K562 (cell line): ENCODE measurements at regions not wholly inside any gene's neighbourhood (a gene's known extent, or its start where the extent isn't known, plus 50 kb on each side); places are given as distances from the start of the nearest gene placed in this dataset.

ENCODE experiments used
- ATAC-seq: fragments of 200-7000 bp; cut with Tn5 transposase; 3 replicates; pipeline ENCODE4 v1.9.1; 2020; ENCODE audit warnings: moderate library complexity
- BruUV-seq: library from RNA; stranded (reverse); fragments of 400-500 nt; replicated peaks from 2 replicates; lab custom pipeline; 2021; lab: Mats Ljungman, UMichigan
- CTCF ChIA-PET: fragments of 300-600 bp; formaldehyde crosslinking; extraction: SDS; loops from one replicate; lab custom pipeline; 2021; ENCODE audit warnings: low intra/inter-chr PET ratio; lab: Yijun Ruan, JAX
- POLR2A ChIA-PET: fragments of 300-600, 350-650 bp; sonication (Branson Sonifier 250); formaldehyde crosslinking; extraction: SDS; loops from one replicate; lab custom pipeline; 2021; ENCODE audit warnings: antibody characterized with exemption, inconsistent platforms; lab: Yijun Ruan, JAX
- DNase-seq, 4 experiments: peaks; one replicate each; pipeline versions ENCODE4 v3.0.0 to v3.0.0-alpha.2; 2011 to 2018; ENCODE audit warnings: low spot score in 3 of 4, mixed read lengths in 3 of 4; ENCODE audit errors: extremely low read depth in 1 of 4
- FAIRE-seq: peaks from 2 replicates; lab custom pipeline; 2011; peaks lifted over from hg19 to GRCh38; lab: Jason Lieb, UNC
- H2AFZ ChIP-seq: 2 replicates; pipeline ENCODE4 v1.6.0; 2011; ENCODE audit warnings: low read depth, low read length, control low read depth, inconsistent platforms
- H3K27ac ChIP-seq: fragments of 200-600 bp; 3 replicates; pipeline ENCODE4 v1.8.0; 2011; ENCODE audit warnings: low read depth, mild to moderate bottlenecking, control low read depth, inconsistent platforms, low read length, moderate library complexity, mixed read lengths; ENCODE audit errors: extremely low read depth
- H3K27me3 ChIP-seq, 2 experiments: fragments of 300-600 bp in 1 of 2; 2 replicates in 1 of 2; 3 replicates in 1 of 2; pipeline versions ENCODE4 v1.6.0 to v1.8.0; 2011; ENCODE audit warnings: inconsistent platforms in 2 of 2, low read length in 2 of 2, mild to moderate bottlenecking in 1 of 2, mixed read lengths in 1 of 2, moderate library complexity in 1 of 2; ENCODE audit not compliant: control insufficient read depth in 2 of 2, insufficient read depth in 2 of 2
- H3K36me3 ChIP-seq: fragments of 300-600 bp; 3 replicates; pipeline ENCODE4 v1.8.0; 2011; ENCODE audit warnings: mild to moderate bottlenecking, low read length, inconsistent platforms; ENCODE audit not compliant: control insufficient read depth, insufficient read depth
- H3K4me1 ChIP-seq, 2 experiments: fragments of 200-600 bp in 1 of 2; replicated peaks in 1 of 2; 2 replicates in 1 of 2; 3 replicates in 1 of 2; pipeline versions ENCODE4 v1.5.1 to v1.8.0; 2011; ENCODE audit warnings: inconsistent platforms in 2 of 2, low read length in 2 of 2, mild to moderate bottlenecking in 1 of 2, mixed read lengths in 1 of 2, moderate library complexity in 1 of 2; ENCODE audit not compliant: control insufficient read depth in 2 of 2, insufficient read depth in 2 of 2
- H3K4me2 ChIP-seq: 2 replicates; pipeline ENCODE4 v1.6.1; 2011; ENCODE audit warnings: low read length, control low read depth, inconsistent platforms, mixed read lengths; ENCODE audit not compliant: insufficient read depth
- H3K4me3 ChIP-seq: fragments of 200-600 bp; sonication (generic), shearing (Covaris generic); 2 replicates; pipeline ENCODE4 v1.5.1; 2016; ENCODE audit warnings: control low read depth, inconsistent platforms
- H3K79me2 ChIP-seq: fragments of 200-600 bp; 3 replicates; pipeline ENCODE4 v1.8.0; 2011; ENCODE audit warnings: low read length, inconsistent platforms; ENCODE audit not compliant: control insufficient read depth, insufficient read depth
- H3K9ac ChIP-seq, 2 experiments: 2 replicates each; pipeline versions ENCODE4 v1.6.0 to v1.6.1; 2011; ENCODE audit warnings: low read depth in 2 of 2, low read length in 2 of 2, control low read depth in 1 of 2, inconsistent platforms in 1 of 2, mild to moderate bottlenecking in 1 of 2, mixed read lengths in 1 of 2; ENCODE audit not compliant: insufficient read depth in 1 of 2
- H3K9me1 ChIP-seq: one replicate; pipeline ENCODE4 v1.6.0; 2011; ENCODE audit warnings: inconsistent platforms, mild to moderate bottlenecking, low read length, moderate library complexity; ENCODE audit not compliant: control insufficient read depth, insufficient read depth
- H3K9me3 ChIP-seq: replicated peaks from 2 replicates; pipeline ENCODE4 v1.5.1; 2011; ENCODE audit warnings: low read depth, low read length, inconsistent platforms; ENCODE audit not compliant: control insufficient read depth, insufficient read depth
- H4K20me1 ChIP-seq: replicated peaks from 2 replicates; pipeline ENCODE4 v1.6.1; 2011; ENCODE audit warnings: low read length, inconsistent platforms, mixed read lengths; ENCODE audit not compliant: control insufficient read depth, insufficient read depth
- ASH1L ChIP-seq: fragments of 450-650 bp; IDR thresholded peaks from 2 replicates; pipeline ENCODE4 v1.6.1; 2018; ENCODE audit warnings: borderline replicate concordance, mild to moderate bottlenecking, low read depth; ENCODE audit not compliant: partially characterized antibody
- CBX1 ChIP-seq: sonication (generic); IDR thresholded peaks from 2 replicates; pipeline ENCODE4 v1.6.1; 2016; ENCODE audit warnings: antibody characterized with exemption, low read depth, mild to moderate bottlenecking
- DDX20 ChIP-seq: fragments of 450-650 bp; IDR thresholded peaks from 2 replicates; pipeline ENCODE4 v1.6.1; 2016; ENCODE audit warnings: missing genetic modification characterization, low read depth, mild to moderate bottlenecking, missing compliant biosample characterization, moderate library complexity
- MED1 ChIP-seq: sonication (generic); formaldehyde crosslinking; IDR thresholded peaks from 2 replicates; pipeline ENCODE4 v1.8.1; 2023; ENCODE audit warnings: missing genetic modification reagents, borderline replicate concordance
- MGA ChIP-seq: fragments of 450-650 bp; IDR thresholded peaks from 2 replicates; pipeline ENCODE4 v1.6.1; 2016; ENCODE audit warnings: mild to moderate bottlenecking, moderate library complexity
- PKNOX1 ChIP-seq: fragments of 450-650 bp; IDR thresholded peaks from 2 replicates; pipeline ENCODE4 v1.6.1; 2016
- SMARCA4 ChIP-seq: fragments of 450-650 bp; IDR thresholded peaks from 2 replicates; pipeline ENCODE4 v1.6.1; 2016
- ZBTB9 ChIP-seq: fragments of 450-650 bp; formaldehyde crosslinking; IDR thresholded peaks from 2 replicates; pipeline ENCODE4 v1.4.0; 2020; ENCODE audit warnings: mild to moderate bottlenecking, moderate library complexity
- ZNF830 ChIP-seq: fragments of 250-450 bp; sonication (Bioruptor Pico); IDR thresholded peaks from 2 replicates; pipeline ENCODE4 v1.5.0; 2021; ENCODE audit warnings: mild to moderate bottlenecking
- WGBS: fragments of 100-300 bp; shearing (Covaris generic); methylation state at CpG from one replicate; pipeline ENCODE4 v1.1.6; 2016; ENCODE audit warnings: low coverage, mixed read lengths; ENCODE audit not compliant: insufficient coverage; ENCODE audit errors: missing lambda C conversion rate; 5-methylcytosine and 5-hydroxymethylcytosine counted together
- in situ Hi-C: fragments of 300-500 bp; cut with MboI; formaldehyde crosslinking; loops from 4 replicates; pipeline ENCODE4 v1.15.0; 2018; ENCODE audit warnings: inconsistent platforms, mixed read lengths
- intact Hi-C: fragments of 100-400 bp; cut with micrococcal nuclease; formaldehyde crosslinking; loops from 2 replicates; pipeline ENCODE4 v1.14.2; 2022

- ATAC-seq = no peak
- Histone ChIP-seq H3K79me2 (no peaks in the 10 kb centered on the region), H3K9me3 (no peaks in the 10 kb centered on the region), H3K4me2 (no peak overlapping the region), H3K9me1 (no peaks in the 10 kb centered on the region), H3K4me3 (no peak overlapping the region), H3K27me3 (no peaks in the 10 kb centered on the region), H2AFZ (no peak overlapping the region), H3K27ac (no peak overlapping the region), H4K20me1 (no peaks in the 10 kb centered on the region), H3K36me3 (no peaks in the 10 kb centered on the region), H3K4me1 (no peaks in the 10 kb centered on the region), H3K9ac (no peak overlapping the region)
- no peak for DNase-seq
- no peak for FAIRE-seq
- POLR2A ChIA-PET = no interaction called here
- no TSS peak for BruUV-seq
- CTCF ChIA-PET = no interaction called here
- in situ Hi-C loops (no loop called here), intact Hi-C loops (no loop called here)
- 48% methylated on average over 4 of the region's 4 CpGs for WGBS
- TF ChIP-seq PKNOX1 (no peak), ZBTB9 (no peak), DDX20 (tag) (no peak), MED1 (CRISPR knock-in tag) (no peak), SMARCA4 (no peak), ASH1L (no peak), CBX1 (no peak), MGA (no peak), ZNF830 (CRISPR knock-in tag) (no peak)
Observed at GRCh38 chr6:144633886-144634285, 348.8 kb downstream of the UTRN start.
